GM19043 (cell line): ENCODE measurements at regions not wholly inside any gene's neighbourhood (a gene's known extent, or its start where the extent isn't known, plus 50 kb on each side); places are given as distances from the start of the nearest gene placed in this dataset.
"Not testable (repeated sequence)": the region's sequence is repeated elsewhere in the genome, so short reads cannot be mapped to it uniquely, and the experiment has no call there.

Source experiments
- ATAC-seq: cut with Tn5 transposase; IDR thresholded peaks from one replicate; pipeline ENCODE4 v1.9.1; 2021; ENCODE audit warnings: low read depth; ENCODE audit not compliant: unreplicated experiment

- peak; percentile 45 for ATAC-seq
Observed at GRCh38 chr16:5196204-5196603, 98.6 kb upstream of the EEF2KMT start.

DNA sequence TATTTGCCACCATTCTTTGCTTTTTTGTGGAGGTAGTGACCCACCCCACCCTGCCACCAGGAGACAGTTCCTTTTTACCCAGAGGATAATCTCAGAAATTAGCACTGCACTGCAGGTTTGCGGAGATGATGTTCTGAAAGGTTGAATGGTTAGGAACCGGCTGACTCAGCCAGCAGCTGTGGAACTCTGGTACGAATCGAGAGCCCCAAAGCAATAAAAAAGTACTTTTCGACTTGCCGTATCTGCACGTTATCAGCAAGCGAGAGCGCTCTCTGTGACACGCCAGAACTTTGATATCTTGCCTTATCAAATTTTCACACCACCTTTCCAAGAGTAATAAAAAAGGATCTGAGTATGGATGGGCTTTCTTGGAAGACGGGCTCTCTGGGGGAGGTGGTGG lies 96.3 kb upstream of the EEF2KMT start:
- ATAC-seq: no peak

DNA sequence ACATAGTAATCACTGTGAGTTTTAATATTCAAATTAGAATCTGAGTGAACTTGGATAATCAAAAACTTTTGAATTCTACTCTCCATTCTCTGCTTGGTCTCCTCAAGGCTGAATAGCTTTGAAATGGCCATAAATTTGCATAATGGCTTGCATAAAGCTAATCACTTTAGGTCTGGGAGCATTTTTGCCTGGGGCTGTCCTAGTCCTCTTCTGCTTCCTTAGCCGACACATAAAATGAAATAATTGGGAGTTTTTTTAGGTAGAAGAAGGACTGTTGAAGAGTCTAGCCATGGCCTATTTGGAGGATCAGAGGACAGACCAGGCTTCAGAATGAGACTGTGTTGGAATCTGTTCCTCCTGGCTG lies 91.4 kb upstream of the EEF2KMT start:
- ATAC-seq: no peak

DNA sequence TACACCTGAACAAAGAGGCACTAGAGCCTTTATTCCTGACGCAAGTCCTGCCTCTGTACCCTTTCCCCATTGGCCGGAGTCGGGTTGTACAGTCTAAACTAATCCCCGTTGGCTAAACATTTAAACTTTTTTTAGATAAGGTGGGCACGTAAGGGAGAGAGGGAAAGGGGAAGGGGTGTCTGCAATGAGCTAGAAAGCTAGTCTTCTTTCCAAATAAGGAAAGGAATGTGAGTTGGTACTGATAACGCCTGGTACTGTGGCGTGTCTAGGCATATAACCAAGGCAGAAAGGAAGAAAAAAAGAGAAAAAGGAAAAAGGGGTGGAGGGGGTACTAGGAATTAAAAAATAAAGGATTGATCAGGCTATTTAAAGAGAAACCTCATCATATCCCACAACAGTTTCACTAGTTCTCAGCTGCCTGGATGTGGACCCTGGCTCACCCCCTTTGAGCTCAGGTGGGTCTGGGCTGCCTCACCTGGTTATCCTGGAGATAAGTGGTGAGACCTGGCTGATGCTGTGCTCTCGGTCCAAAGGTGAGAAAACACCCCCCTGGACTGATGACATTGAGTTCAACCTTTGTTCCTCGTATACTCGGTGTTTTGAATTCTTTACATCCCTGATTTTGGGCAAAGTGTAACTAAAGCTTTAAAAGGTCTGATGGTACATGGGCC lies 90.9 kb upstream of the EEF2KMT start:
- no peak for ATAC-seq

DNA sequence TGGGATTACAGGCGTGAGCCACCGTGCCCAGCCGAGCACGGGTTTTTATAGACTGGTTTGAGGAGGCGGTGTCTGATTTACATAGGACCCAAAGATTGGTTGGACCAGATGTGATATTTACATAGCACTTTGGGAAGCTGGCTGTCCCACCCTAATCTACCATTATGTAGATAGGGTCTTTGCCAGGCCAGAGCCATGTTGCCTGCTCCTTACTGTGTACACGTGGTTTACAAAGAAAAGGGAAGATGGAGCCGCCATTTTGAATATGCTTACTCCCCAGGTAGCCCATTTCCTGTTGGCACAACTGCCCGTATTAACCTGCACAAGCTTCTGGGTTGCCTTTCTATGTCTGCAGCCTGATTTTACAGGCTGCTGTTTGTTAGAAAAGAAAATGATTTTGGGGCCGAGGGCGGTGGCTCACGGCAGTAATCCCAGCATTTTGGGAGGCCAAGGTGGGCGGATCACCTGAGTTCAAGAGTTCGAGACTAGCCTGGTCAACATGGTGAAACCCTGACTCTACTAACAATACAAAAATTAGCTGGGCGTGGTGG lies 89.9 kb upstream of the EEF2KMT start:
- no peak for ATAC-seq

DNA sequence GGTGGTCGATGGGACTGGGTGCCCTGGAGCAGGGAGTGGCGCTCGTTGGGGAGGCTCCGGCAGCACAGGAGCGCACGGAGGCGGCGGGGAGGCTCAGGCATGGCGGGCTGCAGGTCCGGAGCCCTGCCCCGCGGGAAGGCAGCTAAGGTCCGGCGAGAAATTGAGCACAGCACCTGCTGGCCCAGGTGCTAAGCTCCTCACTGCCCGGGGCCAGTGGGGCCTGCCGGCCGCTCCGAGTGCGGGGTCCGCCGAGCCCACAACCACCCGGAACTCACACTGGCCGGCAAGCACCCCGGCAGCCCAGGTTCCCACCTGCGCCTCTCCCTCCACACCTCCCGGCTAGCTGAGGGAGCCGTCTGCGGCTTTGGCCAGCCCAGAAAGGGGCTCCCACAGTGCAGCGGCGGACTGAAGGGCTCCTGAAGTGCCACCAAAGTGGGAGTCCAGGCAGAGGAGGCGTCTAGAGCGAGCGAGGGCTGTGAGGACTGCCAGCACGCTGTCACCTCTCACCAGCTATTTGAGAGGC lies 88.8 kb upstream of the EEF2KMT start:
- no peak for ATAC-seq

- ATAC-seq: no peak
Observed at GRCh38 chr16:5176505-5176904, 78.9 kb upstream of the EEF2KMT start.

DNA sequence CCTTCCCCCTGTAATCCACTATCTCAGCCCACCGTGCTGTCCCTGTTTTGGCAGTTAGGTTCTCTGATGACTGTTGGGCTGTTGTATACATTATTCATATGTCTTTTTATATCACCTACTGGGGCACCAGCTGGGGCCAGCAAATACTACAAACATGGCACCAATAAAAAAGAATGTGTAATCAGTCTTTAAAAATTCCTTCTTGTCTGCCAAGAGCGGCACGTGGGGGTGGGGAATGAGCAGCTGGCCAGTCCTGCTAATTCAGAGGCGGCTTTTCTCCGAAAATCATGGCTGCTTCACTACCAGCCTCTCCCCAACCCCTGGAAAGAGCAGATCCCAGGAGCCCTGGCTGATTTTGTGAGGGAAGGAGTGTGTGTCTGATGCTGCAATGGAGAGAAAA lies 77.7 kb upstream of the EEF2KMT start:
- ATAC-seq: no peak

DNA sequence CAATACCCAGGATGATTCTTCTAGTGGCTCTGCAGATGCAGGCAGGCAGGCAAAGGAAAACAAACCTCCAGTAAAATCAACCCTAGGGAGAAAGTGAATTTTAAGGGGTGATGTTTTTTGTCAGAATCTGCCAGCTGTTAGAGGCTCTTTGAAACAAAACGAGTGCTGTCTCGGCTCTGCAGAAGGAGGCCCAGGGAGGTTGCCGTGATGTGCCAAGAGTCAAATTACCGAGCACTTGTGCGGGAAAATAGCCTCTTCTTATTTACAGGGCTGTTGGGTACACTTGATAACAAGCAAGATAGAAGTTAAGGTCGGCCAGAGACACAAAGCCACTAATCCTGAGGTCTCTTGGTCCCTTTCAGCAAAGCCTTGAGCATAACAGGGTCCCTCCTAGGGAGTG lies 68.9 kb upstream of the EEF2KMT start:
- no peak for ATAC-seq

DNA sequence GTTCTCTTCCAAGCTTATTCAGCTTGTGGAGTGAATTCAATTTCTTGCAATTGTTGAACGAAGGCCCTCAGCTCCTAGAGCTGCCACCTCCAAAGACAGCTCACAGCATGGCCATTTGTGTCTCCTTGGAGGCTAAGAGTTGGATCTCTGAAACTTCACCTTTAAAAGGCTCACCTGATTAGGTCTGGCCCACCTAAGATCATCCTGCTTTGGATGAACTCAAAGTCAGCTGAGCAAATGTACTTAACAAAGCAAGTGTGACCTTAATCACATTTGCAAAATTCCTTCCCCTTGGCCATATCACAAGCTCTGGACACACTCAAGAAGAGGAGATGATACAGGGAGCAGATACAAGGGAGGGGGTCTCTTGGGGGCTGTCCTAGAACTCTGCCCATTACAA lies 67.8 kb upstream of the EEF2KMT start:
- not testable (repeated sequence) for ATAC-seq

GRCh38 chr16:5162801-5163200 lies 65.2 kb upstream of the EEF2KMT start:
- not testable (repeated sequence) for ATAC-seq

DNA sequence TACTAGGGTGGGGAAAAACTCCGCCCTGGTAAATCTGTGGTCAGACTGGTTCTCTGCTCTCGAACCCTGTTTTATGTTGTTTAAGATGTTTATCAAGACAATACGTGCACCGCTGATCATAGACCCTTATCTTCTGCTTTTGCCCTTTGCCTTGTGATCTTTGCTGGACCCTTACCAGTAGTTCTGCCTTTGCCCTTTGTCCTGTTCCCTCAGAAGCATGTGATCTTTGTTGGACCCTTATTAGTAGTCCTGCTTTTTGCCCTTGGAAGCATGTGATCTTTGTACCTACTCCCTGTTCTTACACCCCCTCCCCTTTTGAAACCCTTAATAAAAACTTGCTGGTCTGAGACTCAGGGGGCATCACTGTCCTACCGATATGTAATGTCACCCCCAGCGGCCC lies 64.3 kb upstream of the EEF2KMT start:
- ATAC-seq: not testable (repeated sequence)

DNA sequence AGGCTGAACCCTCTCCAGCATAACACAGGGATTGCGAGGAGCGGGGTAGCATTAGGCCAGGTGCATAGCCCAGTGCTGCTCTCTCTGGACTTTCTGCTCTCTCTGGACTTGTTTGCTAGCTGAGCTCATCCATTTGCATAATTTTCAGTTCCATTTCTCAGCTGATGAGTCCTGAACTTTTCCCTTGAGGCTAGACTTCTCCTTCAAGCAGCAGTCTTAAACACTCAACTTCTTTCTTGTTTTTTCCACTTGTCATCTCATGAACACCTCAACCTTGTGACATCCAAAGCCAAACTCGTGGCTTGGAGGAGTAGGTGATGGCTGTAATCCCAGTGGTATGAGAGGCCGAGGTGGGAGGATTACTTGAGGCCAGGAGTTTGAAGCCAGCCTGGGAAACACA lies 62.4 kb upstream of the EEF2KMT start:
- ATAC-seq: not testable (repeated sequence)

DNA sequence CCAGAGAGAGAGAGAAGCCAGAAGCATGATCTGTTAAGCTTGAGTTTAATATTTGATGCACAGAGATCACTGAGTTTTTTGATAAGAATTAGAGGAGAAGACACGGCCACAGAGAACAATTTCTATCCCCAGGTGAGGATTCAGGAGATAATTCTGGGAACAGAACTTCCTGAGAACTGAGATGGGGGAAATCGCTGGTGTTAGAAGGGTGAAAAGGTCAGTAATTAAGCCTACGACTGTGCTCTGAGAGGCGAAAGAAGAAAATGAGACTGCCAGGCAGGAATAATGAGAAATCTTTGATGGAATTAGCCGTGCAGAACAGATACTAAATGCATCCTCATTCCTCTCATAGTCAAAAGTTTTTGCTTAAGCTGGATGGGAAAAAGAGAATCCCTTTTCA lies 61.9 kb upstream of the EEF2KMT start:
- ATAC-seq: not testable (repeated sequence)

DNA sequence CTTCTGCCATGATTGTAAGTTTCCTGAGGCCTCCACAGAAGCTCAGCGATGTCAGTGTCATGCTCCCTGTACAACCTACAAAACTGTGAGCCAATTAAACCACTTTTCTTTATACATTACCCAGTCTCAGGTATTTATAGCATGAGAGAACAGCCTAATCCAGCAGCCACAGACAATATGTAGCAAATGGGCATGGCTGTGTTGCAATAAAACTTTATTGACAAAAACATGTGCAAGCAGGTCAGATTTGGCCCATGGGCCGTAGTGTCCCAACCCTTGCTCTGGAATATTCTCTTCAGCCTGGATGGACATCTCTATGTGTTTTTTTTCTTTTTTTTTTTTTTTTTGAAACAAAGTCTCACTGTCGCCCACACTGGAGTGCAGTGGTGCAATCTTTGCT lies 60.9 kb upstream of the EEF2KMT start:
- no peak for ATAC-seq

DNA sequence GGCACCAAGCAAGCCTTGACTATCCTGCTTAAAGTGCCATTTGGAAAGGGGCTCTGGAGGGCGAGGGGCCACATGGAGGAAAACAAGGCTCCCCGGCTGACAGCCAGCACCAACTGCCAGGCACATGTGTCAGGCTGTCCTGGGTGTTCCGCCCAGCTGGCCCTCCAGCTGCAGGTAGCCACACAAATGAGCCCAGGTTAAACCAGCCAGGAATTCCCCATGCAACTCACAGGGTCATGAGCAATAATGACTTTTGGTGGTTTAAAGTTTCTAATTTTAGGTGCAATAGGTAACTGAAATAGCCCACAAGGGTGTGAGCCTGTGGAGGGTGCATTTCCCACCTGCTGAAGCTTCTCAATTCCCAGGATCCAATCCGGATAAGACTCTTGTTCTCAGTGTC lies 58.9 kb upstream of the EEF2KMT start:
- not testable (repeated sequence) for ATAC-seq

DNA sequence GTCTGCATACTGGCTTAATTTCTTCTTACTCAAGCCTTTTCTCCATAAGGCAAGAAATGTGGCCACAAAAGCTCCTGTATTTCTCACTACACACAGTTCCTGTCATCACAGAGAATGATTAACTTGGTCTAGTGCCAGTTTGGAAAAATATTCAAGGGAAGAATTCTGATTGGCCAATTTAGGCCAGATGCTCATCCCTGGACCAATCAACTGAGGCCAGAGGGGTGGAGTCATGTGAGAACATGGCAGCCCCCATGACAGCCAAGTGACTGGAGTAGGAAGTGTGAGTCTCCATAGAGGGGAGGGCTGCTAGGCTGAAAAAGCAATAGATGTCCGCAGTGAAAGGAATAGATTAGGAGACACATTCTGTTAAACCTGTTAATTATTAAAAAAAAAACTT lies 56.4 kb upstream of the EEF2KMT start:
- not testable (repeated sequence) for ATAC-seq

GRCh38 chr16:5151409-5151808 lies 53.8 kb upstream of the EEF2KMT start:
- ATAC-seq: not testable (repeated sequence)
